NCI-H446 treated with DMSO at 0.1 percent for 48 hours (cell line): ENCODE measurements at regions not wholly inside any gene's neighbourhood (a gene's known extent, or its start where the extent isn't known, plus 50 kb on each side); places are given as distances from the start of the nearest gene placed in this dataset.

ENCODE experiments used
- DNase-seq: peaks from one replicate; lab custom pipeline; 2025; lab: John Stamatoyannopoulos, UW

GRCh38 chr14:71202881-71203280 is 295.6 kb downstream of the PCNX1 start:
- DNase-seq = no peak

DNA sequence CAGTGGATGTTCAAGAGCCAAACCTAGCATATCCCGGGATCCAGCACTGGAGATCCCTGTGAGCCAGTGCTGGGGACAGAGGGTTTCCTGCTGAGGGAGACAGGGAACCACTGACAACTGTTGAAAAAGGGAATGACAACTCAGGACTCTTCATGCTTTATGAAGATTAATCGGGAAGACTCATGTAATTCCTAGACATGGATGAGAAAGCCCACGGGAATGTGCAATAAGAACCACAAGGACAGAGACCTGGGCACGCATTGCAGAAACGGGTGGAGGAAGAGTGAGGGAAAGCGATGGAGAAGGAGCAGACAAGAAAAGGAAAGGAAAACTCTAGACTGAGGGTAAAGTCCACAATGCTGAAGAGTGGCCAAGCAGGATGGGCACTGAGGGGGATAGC is 296.0 kb downstream of the PCNX1 start:
- DNase-seq = no peak

- DNase-seq = no peak
These were observed 297.0 kb downstream of the PCNX1 start for GRCh38 chr14:71204231-71204630.

- DNase-seq = no peak
These were observed 297.5 kb downstream of the PCNX1 start for GRCh38 chr14:71204768-71205167.

DNA sequence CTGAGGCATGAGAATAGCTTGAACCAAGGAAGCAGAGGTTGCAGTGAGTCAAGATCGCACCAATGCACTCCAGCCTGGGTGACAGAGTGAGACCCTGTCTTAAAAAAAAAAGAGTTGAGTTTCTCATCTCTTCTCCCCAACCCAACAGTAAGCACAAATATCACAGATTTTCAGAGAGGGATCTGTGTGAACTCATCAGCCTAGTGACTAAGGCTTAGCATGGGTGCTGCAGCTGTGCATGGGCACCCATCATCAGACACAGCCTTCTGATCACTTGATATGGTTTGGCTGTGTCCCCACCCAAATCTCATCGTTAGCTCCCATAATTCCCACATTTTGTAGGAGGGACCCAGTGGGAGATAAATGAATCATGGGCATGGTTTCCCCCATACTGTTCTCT is 298.9 kb downstream of the PCNX1 start:
- DNase-seq = no peak

GRCh38 chr14:71206766-71207371 is 299.6 kb downstream of the PCNX1 start:
- DNase-seq = peak; percentile 80

- no peak for DNase-seq
These were observed 301.6 kb downstream of the PCNX1 start for GRCh38 chr14:71208702-71209357.

- no peak for DNase-seq
These were observed 302.6 kb downstream of the PCNX1 start for GRCh38 chr14:71209888-71210287.

- DNase-seq = no peak
These were observed 304.8 kb downstream of the PCNX1 start for GRCh38 chr14:71212093-71212492.

- DNase-seq = no peak
These were observed 305.4 kb downstream of the PCNX1 start for GRCh38 chr14:71212683-71213107.

- no peak for DNase-seq
These were observed 307.0 kb downstream of the PCNX1 start for GRCh38 chr14:71214241-71214640.

DNA sequence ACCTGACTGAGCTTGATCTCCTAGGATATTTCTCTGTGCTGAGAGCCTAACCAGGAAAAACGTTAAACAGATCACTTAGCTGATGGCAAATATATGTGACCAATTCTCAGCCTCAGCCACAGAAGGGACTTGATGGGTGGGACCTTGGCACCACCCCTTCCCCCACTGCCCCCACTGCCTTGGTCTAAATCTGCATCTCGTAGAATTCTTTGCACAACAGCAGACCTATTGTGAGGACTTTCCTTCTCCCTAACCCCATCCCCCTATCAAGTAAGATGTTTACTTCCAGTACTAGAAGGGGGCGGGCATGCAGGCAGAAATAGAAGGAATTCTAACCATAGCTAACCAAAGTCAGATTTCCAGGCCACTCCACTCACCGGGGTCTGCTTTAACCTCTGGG is 313.2 kb downstream of the PCNX1 start:
- no peak for DNase-seq

DNA sequence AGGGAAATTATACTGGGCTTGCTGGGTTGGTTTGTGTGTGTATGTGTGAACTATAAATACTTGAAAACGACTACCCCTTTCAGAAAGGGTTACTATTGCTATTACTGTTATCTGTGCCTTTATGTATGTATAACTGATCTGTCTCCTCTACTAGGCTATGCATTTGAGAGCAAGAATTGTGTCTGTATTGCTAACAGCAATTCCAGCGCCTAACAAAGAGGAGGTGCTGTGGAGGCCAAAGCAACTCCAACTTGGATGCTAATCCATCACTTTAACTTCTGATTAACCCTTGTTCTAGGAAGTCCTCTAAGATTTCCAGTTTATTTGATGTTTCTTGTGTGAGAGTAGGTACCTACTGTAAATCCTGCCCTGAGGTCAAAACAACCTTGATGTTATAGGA is 313.9 kb downstream of the PCNX1 start:
- DNase-seq = no peak

GRCh38 chr14:71225113-71225512 is 317.9 kb downstream of the PCNX1 start:
- DNase-seq = no peak

DNA sequence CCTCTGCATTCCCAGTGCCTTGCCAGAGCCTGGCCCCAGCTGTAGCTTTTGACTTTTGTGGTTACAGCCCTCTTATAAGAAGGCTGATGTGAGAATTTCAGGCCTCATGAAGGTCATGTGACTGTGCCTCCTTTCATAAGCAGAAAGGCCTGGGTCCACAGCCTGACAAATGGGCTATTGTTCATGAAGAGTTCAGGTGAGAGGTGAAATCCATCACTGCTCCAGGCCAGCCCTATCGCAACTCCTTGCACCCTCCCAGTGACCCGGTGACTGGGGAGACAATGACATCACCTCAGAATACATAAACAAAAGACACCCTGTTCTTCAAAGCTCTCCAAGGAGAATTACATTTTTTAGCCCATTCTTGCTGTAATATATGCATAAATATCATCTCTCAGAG is 321.5 kb downstream of the PCNX1 start:
- DNase-seq = no peak

DNA sequence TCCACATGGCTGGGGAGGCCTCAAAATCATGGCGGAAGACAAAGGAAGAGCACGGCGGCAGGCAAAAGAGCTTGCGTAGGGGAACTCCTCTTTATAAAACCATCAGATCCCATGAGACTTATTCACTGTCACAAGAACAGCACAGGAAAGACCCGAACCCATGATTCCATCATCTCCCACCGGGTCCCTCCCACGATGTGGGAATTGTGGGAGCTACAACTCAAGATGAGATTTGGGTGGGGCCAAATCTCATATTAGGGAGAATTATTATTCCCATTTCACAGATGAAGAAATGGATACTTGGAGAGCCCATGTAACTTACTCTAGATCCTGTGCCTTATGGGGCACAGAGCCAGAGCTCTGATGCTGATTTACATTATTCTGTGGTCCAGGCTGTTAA is 322.6 kb downstream of the PCNX1 start:
- no peak for DNase-seq

GRCh38 chr14:71230897-71231296 is 323.6 kb downstream of the PCNX1 start:
- no peak for DNase-seq

DNA sequence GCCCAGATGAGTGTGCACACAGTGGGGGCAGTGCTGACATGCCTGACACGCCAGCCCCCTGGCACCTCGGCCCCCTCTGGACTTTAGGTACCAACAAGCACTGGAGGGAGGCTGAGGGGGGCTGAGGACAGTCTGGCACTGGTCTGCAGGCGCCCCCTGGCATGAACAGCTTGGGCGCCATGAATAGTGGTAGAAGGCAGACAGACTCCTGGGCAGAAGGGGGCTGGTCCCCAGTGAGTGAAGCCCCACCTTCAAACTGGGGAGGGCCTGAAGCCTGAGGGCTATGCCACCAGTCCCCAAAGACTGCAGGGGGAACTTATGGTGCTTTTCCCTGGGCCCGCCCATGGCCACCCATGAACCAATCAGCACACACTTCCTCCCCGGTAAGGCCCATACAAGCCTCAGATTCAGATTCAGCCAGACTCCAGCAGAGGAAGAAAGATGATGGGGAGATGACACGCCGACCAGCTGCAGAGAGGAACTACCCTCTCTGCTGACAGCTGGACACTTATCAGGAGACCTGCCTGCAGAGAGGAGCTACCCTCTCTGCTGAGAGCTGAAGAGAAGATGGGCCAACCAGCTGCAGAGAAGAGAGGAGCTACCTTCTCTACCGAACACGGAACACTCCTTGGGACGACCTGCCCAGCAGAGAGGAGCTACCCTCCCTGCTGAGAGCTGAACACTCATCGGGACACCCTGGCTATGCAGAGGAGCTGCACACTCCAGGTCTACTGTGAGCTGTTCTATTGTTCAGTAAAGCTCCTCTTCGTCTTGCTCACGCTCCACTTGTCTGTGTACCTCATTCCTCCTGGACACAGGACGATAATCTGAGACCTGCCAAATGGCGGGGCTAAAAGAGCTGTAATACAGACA is 324.5 kb downstream of the PCNX1 start:
- DNase-seq = no peak

DNA sequence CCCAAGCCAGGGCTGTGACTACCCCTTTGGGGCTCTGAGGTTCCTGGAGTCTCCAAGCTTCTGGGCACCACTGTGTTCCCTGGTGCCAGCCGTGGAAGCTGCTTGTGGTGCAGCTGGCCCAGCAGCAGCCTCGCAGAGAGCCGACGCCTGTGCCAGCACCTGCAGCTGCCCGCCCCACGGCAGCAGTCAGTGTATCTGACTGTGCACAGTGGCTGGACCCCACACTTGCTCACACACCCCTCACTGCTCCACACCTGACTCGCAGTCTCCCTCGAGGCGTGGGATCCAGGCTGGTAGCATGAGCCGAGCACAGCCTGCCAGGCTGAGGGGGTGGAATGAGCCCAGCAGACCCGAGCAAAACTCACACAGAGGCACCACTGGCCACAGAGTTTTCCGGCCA is 325.2 kb downstream of the PCNX1 start:
- DNase-seq = no peak

- peak; percentile 92 for DNase-seq
These were observed 328.6 kb downstream of the PCNX1 start for GRCh38 chr14:71235875-71236274.

- peak; percentile 65 for DNase-seq
These were observed 329.2 kb downstream of the PCNX1 start for GRCh38 chr14:71236487-71236886.

GRCh38 chr14:71237556-71237955 is 330.3 kb downstream of the PCNX1 start:
- no peak for DNase-seq

DNA sequence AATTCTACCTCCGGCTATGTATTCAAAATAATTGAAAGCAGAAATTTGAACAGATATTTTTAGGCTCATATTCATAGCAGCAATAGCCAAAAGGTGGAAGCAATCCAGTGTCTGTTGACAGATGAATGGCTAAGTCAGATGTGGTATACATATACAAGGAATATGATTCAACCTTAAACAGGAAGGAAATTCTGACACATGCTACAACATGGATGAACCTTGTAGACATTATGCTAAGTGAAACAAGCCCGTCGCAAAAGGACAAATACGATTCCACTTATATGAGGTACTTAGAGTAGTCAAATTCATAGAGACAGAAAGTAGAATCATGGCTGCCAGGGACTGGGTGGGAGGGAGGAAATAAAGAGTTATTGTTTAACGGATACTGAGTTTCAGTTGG is 331.6 kb downstream of the PCNX1 start:
- no peak for DNase-seq
